MM.1S (cell line): ENCODE measurements at regions not wholly inside any gene's neighbourhood (a gene's known extent, or its start where the extent isn't known, plus 50 kb on each side); places are given as distances from the start of the nearest gene placed in this dataset.

Experiments
- DNase-seq: peaks from one replicate; pipeline ENCODE4 v3.0.0-alpha.2; 2015
- H2AFZ ChIP-seq: fragments of 300-600 bp; sonication (generic); 2 replicates; pipeline ENCODE4 v1.6.0; 2016; ENCODE audit warnings: antibody characterized with exemption, low read length
- H3F3A ChIP-seq: fragments of 300-600 bp; sonication (generic); 2 replicates; pipeline ENCODE4 v1.6.1; 2016; ENCODE audit warnings: mild to moderate bottlenecking, antibody characterized with exemption, low read length, moderate library complexity, mixed read lengths; ENCODE audit not compliant: insufficient read depth
- H3K27ac ChIP-seq: fragments of 300-600 bp; sonication (generic); 2 replicates; pipeline ENCODE4 v1.5.1; 2016; ENCODE audit warnings: mild to moderate bottlenecking, low read length
- H3K27me3 ChIP-seq: fragments of 300-600 bp; sonication (generic); replicated peaks from 2 replicates; pipeline ENCODE4 v1.6.0; 2016; ENCODE audit warnings: low read length; ENCODE audit not compliant: insufficient read depth
- H3K36me3 ChIP-seq: fragments of 300-600 bp; sonication (generic); replicated peaks from 2 replicates; pipeline ENCODE4 v1.6.1; 2016; ENCODE audit warnings: mild to moderate bottlenecking, low read length, mixed read lengths; ENCODE audit not compliant: insufficient read depth
- H3K4me1 ChIP-seq: fragments of 300-600 bp; sonication (generic); 2 replicates; pipeline ENCODE4 v1.6.1; 2016; ENCODE audit warnings: low read length, mixed read lengths
- H3K4me2 ChIP-seq: fragments of 300-600 bp; sonication (generic); 2 replicates; pipeline ENCODE4 v1.6.0; 2016; ENCODE audit warnings: low read depth, low read length
- H3K4me3 ChIP-seq: fragments of 300-600 bp; sonication (generic); 2 replicates; pipeline ENCODE4 v1.5.1; 2016; ENCODE audit warnings: low read length, mixed read lengths
- H3K79me2 ChIP-seq: fragments of 300-600 bp; sonication (generic); 2 replicates; pipeline ENCODE4 v1.6.1; 2016; ENCODE audit warnings: mixed run types, low read length, mixed read lengths
- H3K9ac ChIP-seq: fragments of 300-600 bp; sonication (generic); 2 replicates; pipeline ENCODE4 v1.6.1; 2016; ENCODE audit warnings: low read length, mixed read lengths
- H3K9me2 ChIP-seq: fragments of 300-600 bp; sonication (generic); replicated peaks from 2 replicates; pipeline ENCODE4 v1.6.1; 2016; ENCODE audit warnings: mild to moderate bottlenecking, low read length, mixed read lengths; ENCODE audit not compliant: insufficient read depth
- H3K9me3 ChIP-seq: fragments of 300-600 bp; sonication (generic); replicated peaks from 2 replicates; pipeline ENCODE4 v1.6.1; 2016; ENCODE audit warnings: mild to moderate bottlenecking, low read length, mixed read lengths; ENCODE audit not compliant: insufficient read depth
- H4K20me1 ChIP-seq: fragments of 300-600 bp; sonication (generic); 2 replicates; pipeline ENCODE4 v1.6.1; 2016; ENCODE audit warnings: mild to moderate bottlenecking, low read length, moderate library complexity, mixed read lengths; ENCODE audit not compliant: insufficient read depth
- CTCF ChIP-seq: fragments of 300-600 bp; sonication (generic); IDR thresholded peaks from 2 replicates; pipeline ENCODE4 v1.5.1; 2016; ENCODE audit warnings: antibody characterized with exemption, low read length, mixed read lengths
- EZH2 ChIP-seq: fragments of 300-600 bp; sonication (generic); optimal IDR thresholded peaks from 2 replicates; pipeline ENCODE3; 2017; ENCODE audit warnings: low read depth, mild to moderate bottlenecking, antibody characterized with exemption, low read length, mixed read lengths
- EZH2phosphoT487 ChIP-seq: fragments of 300-600 bp; sonication (generic); IDR thresholded peaks from 2 replicates; pipeline ENCODE4 v1.6.1; 2018; ENCODE audit warnings: antibody characterized with exemption, low read length

GRCh38 chr7:35894721-35895120, 93.9 kb downstream of the SEPTIN7 start:
- H4K20me1 ChIP-seq, result no peaks in the 10 kb centered on the region
- no peak overlapping the region for H3K4me3 ChIP-seq
- no peaks in the 10 kb centered on the region for H3K9me3 ChIP-seq
- no peak overlapping the region for H3K27ac ChIP-seq
- DNase-seq, result no peak
- H3K9me2 ChIP-seq, result no peaks in the 10 kb centered on the region
- no peaks in the 10 kb centered on the region for H3K27me3 ChIP-seq
- no peak overlapping the region for H3K9ac ChIP-seq
- no peak overlapping the region for H2AFZ ChIP-seq
- TF ChIP-seq CTCF, result no peak
- TF ChIP-seq EZH2, result no peak
- TF ChIP-seq EZH2phosphoT487, result no peak
- no peak overlapping the region for H3K4me2 ChIP-seq
- peaks cover 8% of the 10 kb centered on the region for H3K79me2 ChIP-seq
- no peaks in the 10 kb centered on the region for H3F3A ChIP-seq
- peaks cover 12% of the 10 kb centered on the region for H3K4me1 ChIP-seq
- no peaks in the 10 kb centered on the region; the same call in 1 of the 2 replicates for H3K36me3 ChIP-seq

GRCh38 chr7:35900651-35901050, 99.8 kb downstream of the SEPTIN7 start:
- Histone ChIP-seq H3K79me2 (no peaks in the 10 kb centered on the region), H3F3A (no peaks in the 10 kb centered on the region), H3K4me2 (no peak overlapping the region), H3K27ac (no peak overlapping the region), H3K36me3 (no peaks in the 10 kb centered on the region; the same call in 1 of the 2 replicates), H3K9me3 (no peaks in the 10 kb centered on the region), H3K9ac (no peak overlapping the region), H4K20me1 (no peaks in the 10 kb centered on the region), H3K27me3 (no peaks in the 10 kb centered on the region), H2AFZ (no peak overlapping the region), H3K4me1 (no peaks in the 10 kb centered on the region), H3K9me2 (no peaks in the 10 kb centered on the region), H3K4me3 (no peak overlapping the region)
- DNase-seq, result no peak
- TF ChIP-seq EZH2phosphoT487, result no peak
- no peak for TF ChIP-seq EZH2

GRCh38 chr7:35905555-35905954, 104.7 kb downstream of the SEPTIN7 start:
- Histone ChIP-seq H3K4me2 (no peak overlapping the region), H4K20me1 (no peaks in the 10 kb centered on the region), H3K36me3 (no peaks in the 10 kb centered on the region; the same call in 1 of the 2 replicates), H3F3A (no peaks in the 10 kb centered on the region), H3K9me3 (no peaks in the 10 kb centered on the region), H3K27me3 (no peaks in the 10 kb centered on the region), H3K79me2 (no peaks in the 10 kb centered on the region), H3K4me3 (no peak overlapping the region), H3K9ac (no peak overlapping the region), H3K9me2 (no peaks in the 10 kb centered on the region), H3K27ac (no peak overlapping the region), H3K4me1 (no peaks in the 10 kb centered on the region), H2AFZ (no peak overlapping the region)
- TF ChIP-seq EZH2 (no peak), CTCF (no peak)
- DNase-seq, result no peak

- Histone ChIP-seq H4K20me1 (no peaks in the 10 kb centered on the region), H3K36me3 (no peaks in the 10 kb centered on the region; the same call in 1 of the 2 replicates), H3F3A (no peaks in the 10 kb centered on the region), H3K4me1 (no peaks in the 10 kb centered on the region), H3K9me3 (no peaks in the 10 kb centered on the region), H3K4me3 (no peak overlapping the region), H3K9me2 (no peaks in the 10 kb centered on the region), H2AFZ (no peak overlapping the region), H3K27me3 (no peaks in the 10 kb centered on the region), H3K79me2 (no peaks in the 10 kb centered on the region), H3K27ac (no peak overlapping the region), H3K4me2 (no peak overlapping the region), H3K9ac (no peak overlapping the region)
- peak; percentile 90 for TF ChIP-seq CTCF
- TF ChIP-seq EZH2phosphoT487, result no peak
- DNase-seq, result peak; percentile 73
These were observed 105.5 kb downstream of the SEPTIN7 start for GRCh38 chr7:35906191-35906908.
